Lower leg skin (tissue), 3 donors: ENCODE measurements at regions not wholly inside any gene's neighbourhood (a gene's known extent, or its start where the extent isn't known, plus 50 kb on each side); places are given as distances from the start of the nearest gene placed in this dataset.

ENCODE experiments used
- CTCF ChIP-seq, 3 donors: fragments of 450-650 bp; IDR thresholded peaks; one replicate each; pipeline ENCODE4 v1.5.1; 2016; ENCODE audit warnings: antibody characterized with exemption in 3 of 3, mild to moderate bottlenecking in 3 of 3, moderate library complexity in 2 of 3
- POLR2A ChIP-seq, 2 donors: fragments of 450-650 bp; IDR thresholded peaks; one replicate each; pipeline ENCODE4 v1.6.1; 2016 to 2017; ENCODE audit warnings: antibody characterized with exemption in 2 of 2, mild to moderate bottlenecking in 1 of 2, moderate library complexity in 1 of 2

GRCh38 chr20:5426026-5426425, 109.3 kb upstream of the PROKR2 start:
- TF ChIP-seq CTCF (IDR thresholded peaks at IDR 0.05), result no peak
- no peak for TF ChIP-seq POLR2A (IDR thresholded peaks at IDR 0.05)
